Naive thymus-derived CD4-positive, alpha-beta T cell (primary cell): ENCODE measurements at regions not wholly inside any gene's neighbourhood (a gene's known extent, or its start where the extent isn't known, plus 50 kb on each side); places are given as distances from the start of the nearest gene placed in this dataset.
A peak's percentile ranks its signal among the peaks of the same experiment; 100 is the strongest.

Experiments
- ATAC-seq: fragments of 150-1000 bp; cut with Tn5 transposase; 2 replicates; pipeline ENCODE4 v1.10.0; 2021; ENCODE audit warnings: mild to moderate bottlenecking, moderate library complexity
- CTCF ChIA-PET: fragments of 350-600 bp; sonication (Branson Sonifier 250); formaldehyde crosslinking; loops from one replicate; lab custom pipeline; 2021; ENCODE audit warnings: antibody characterized with exemption; lab: Charles Lee
- POLR2A ChIA-PET: fragments of 350-600 bp; sonication (Branson Sonifier 250); formaldehyde crosslinking; loops from one replicate; lab custom pipeline; 2021; ENCODE audit warnings: antibody characterized with exemption, inconsistent platforms; lab: Charles Lee
- DNase-seq, 9 donors: peaks; one replicate each; pipeline versions ENCODE4 v3.0.0 to v3.0.0-alpha.2; 2020 to 2022; ENCODE audit warnings: mixed read lengths in 1 of 9
- H3K27ac ChIP-seq: one replicate; pipeline ENCODE4 v1.7.0; 2013; ENCODE audit warnings: mild to moderate bottlenecking, low read depth, low read length, moderate library complexity
- H3K27me3 ChIP-seq, 2 donors: one replicate each; pipeline ENCODE4 v1.7.0; 2013; ENCODE audit warnings: low read length in 2 of 2, mild to moderate bottlenecking in 2 of 2, moderate library complexity in 2 of 2; ENCODE audit not compliant: control insufficient read depth in 2 of 2, insufficient read depth in 2 of 2
- H3K36me3 ChIP-seq, 3 experiments: 1 replicate in 2 of 3; 2 replicates in 1 of 3; pipeline ENCODE4 v1.7.0; 2013; ENCODE audit warnings: low read length in 3 of 3, mild to moderate bottlenecking in 3 of 3, moderate library complexity in 1 of 3; ENCODE audit not compliant: insufficient read depth in 3 of 3, control insufficient read depth in 2 of 3
- H3K4me1 ChIP-seq, 2 donors: one replicate each; pipeline ENCODE4 v1.7.0; 2013; ENCODE audit warnings: low read length in 2 of 2, mild to moderate bottlenecking in 2 of 2, moderate library complexity in 1 of 2; ENCODE audit not compliant: control insufficient read depth in 2 of 2, insufficient read depth in 2 of 2
- H3K4me3 ChIP-seq: 2 replicates; pipeline ENCODE4 v1.7.0; 2013; ENCODE audit warnings: mild to moderate bottlenecking, low read length
- H3K9me3 ChIP-seq, 3 experiments: 1 replicate in 2 of 3; 2 replicates in 1 of 3; pipeline ENCODE4 v1.7.0; 2013; ENCODE audit warnings: low read length in 3 of 3; ENCODE audit not compliant: control insufficient read depth in 2 of 3
- H3K27ac Mint-ChIP-seq, 9 donors: one replicate each; pipeline ENCODE4 v1.8.0; 2020 to 2022; ENCODE audit warnings: mixed read lengths in 9 of 9, mild to moderate bottlenecking in 8 of 9, moderate library complexity in 5 of 9, inconsistent platforms in 2 of 9
- H3K27me3 Mint-ChIP-seq, 5 donors: one replicate each; pipeline ENCODE4 v1.8.0; 2021 to 2022; ENCODE audit warnings: mixed read lengths in 5 of 5, mild to moderate bottlenecking in 1 of 5
- H3K36me3 Mint-ChIP-seq, 5 donors: one replicate each; pipeline ENCODE4 v1.8.0; 2020 to 2022; ENCODE audit warnings: mixed read lengths in 5 of 5, mild to moderate bottlenecking in 3 of 5, inconsistent platforms in 1 of 5
- H3K4me1 Mint-ChIP-seq, 7 donors: one replicate each; pipeline ENCODE4 v1.8.0; 2020 to 2022; ENCODE audit warnings: mixed read lengths in 7 of 7, mild to moderate bottlenecking in 3 of 7, inconsistent platforms in 1 of 7
- H3K4me3 Mint-ChIP-seq, 10 donors: one replicate each; pipeline ENCODE4 v1.8.0; 2020 to 2022; ENCODE audit warnings: mild to moderate bottlenecking in 10 of 10, mixed read lengths in 10 of 10, moderate library complexity in 6 of 10, inconsistent platforms in 2 of 10
- H3K9me3 Mint-ChIP-seq, 11 donors: one replicate each; pipeline ENCODE4 v1.8.0; 2020 to 2022; ENCODE audit warnings: mixed read lengths in 11 of 11, mild to moderate bottlenecking in 4 of 11, inconsistent platforms in 1 of 11, moderate library complexity in 1 of 11
- intact Hi-C, 2 donors: fragments of 100-400 bp; cut with micrococcal nuclease; formaldehyde crosslinking; loops; one replicate each; pipeline ENCODE4 v1.15.1; 2023

DNA sequence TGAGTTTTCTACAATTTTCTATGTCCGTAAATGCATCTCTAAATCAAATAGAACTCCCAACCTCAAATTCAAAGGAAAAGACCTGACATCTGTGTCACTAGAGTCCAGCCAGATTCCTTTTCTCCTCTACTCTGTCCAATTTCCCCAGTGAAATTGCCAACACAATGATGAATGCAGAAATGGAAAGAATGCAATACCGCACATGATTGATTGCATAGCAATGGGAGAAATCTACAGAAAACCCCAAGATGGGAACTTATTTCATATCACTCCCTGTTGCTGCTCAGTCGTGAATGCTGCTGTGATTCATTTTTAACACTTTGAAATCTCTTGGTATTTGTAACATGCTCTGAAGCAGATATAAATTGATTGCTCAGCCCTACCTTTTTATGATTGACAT, 355.1 kb upstream of the TUSC1 start:
- Histone ChIP-seq H3K4me1 (no peaks in the 10 kb centered on the region), H3K4me3 (no peak overlapping the region), H3K27me3 (no peaks in the 10 kb centered on the region), H3K9me3 (no peaks in the 10 kb centered on the region), H3K27ac (no peak overlapping the region), H3K36me3 (no peaks in the 10 kb centered on the region)
- no peaks in the 10 kb centered on the region for H3K4me1 Mint-ChIP-seq
- H3K4me3 Mint-ChIP-seq, result no peak overlapping the region
- intact Hi-C loops, result no loop called here
- H3K27me3 Mint-ChIP-seq, result no peaks in the 10 kb centered on the region
- H3K27ac Mint-ChIP-seq, result no peak overlapping the region
- ATAC-seq (no peak), DNase-seq (no peak)
- CTCF ChIA-PET, result no interaction called here
- H3K36me3 Mint-ChIP-seq, result no peaks in the 10 kb centered on the region
- H3K9me3 Mint-ChIP-seq, result peaks cover 0 to 18% (median 7%) of the 10 kb centered on the region in 11 donors
- POLR2A ChIA-PET, result no interaction called here

DNA sequence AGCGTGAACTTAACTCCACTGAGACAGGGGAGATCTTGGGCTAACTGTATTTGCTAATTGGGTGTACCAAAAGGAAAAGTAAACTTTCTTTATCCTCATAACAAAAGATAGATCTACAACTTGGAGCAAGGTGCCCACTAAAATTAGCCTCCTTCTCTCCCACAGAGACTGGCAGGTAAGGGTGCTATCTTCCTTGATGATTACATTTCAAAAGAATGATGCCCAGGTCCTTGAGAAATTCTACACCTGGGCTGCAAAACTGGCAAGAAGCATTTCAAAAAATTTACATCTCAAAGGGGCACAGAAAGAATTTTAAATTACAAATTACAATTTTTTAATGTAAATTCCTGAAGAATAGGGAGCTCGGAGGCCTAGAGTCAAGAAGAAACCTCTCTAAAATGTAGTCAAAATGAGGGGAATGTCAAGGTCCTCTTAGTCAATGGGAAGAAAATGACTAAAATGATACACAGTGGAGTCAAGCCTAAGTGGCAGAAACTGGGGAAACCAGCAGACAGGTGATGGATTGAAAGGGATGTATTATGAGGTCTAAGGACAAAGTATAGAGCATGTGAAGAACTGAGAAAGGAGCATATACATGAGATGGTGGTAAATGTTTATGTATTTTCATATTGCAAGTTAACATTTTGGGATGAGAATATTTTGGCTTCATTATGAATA, 348.3 kb upstream of the TUSC1 start:
- no peak overlapping the region for H3K27ac ChIP-seq
- Mint-ChIP-seq H3K27me3 (no peaks in the 10 kb centered on the region), H3K27ac (no peak overlapping the region), H3K9me3 (peaks cover 0 to 20% (median 4%) of the 10 kb centered on the region in 11 donors), H3K4me1 (no peaks in the 10 kb centered on the region), H3K36me3 (no peaks in the 10 kb centered on the region), H3K4me3 (no peak overlapping the region)
- no peaks in the 10 kb centered on the region for H3K9me3 ChIP-seq
- CTCF ChIA-PET, result interaction anchor here (0.7 kb wide), 1 partner anchor 153 kb away, joined by 3 read pairs; no protein-coding TSS in a partner anchor
- intact Hi-C loops, result no loop called here
- no peaks in the 10 kb centered on the region for H3K4me1 ChIP-seq
- no peaks in the 10 kb centered on the region for H3K36me3 ChIP-seq
- H3K4me3 ChIP-seq, result no peak overlapping the region
- ATAC-seq (no peak), DNase-seq (no peak)
- H3K27me3 ChIP-seq, result no peaks in the 10 kb centered on the region
- POLR2A ChIA-PET, result no interaction called here

DNA sequence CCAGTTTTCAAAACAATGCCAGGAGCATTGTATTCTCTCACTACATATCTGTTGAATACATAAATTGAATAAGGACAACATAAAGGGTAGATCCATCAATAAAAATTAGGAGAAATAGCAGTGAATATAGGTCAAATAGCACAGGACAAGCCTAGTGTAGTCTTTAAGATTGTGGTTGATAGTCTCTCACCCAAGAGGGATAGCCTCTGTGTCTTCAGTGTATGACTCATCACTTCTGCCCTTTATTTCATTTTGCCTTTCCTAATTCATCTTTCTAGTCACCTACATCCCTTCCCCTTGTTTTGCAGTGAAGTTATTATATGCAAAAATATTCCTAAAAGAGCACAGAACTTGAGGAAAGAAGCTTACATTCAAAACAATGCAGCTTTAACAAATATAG, 335.0 kb upstream of the TUSC1 start:
- intact Hi-C loops, result no loop called here
- Histone ChIP-seq H3K27me3 (no peaks in the 10 kb centered on the region), H3K4me3 (no peak overlapping the region), H3K27ac (no peak overlapping the region), H3K4me1 (no peaks in the 10 kb centered on the region), H3K36me3 (no peaks in the 10 kb centered on the region), H3K9me3 (no peaks in the 10 kb centered on the region)
- ATAC-seq (no peak), DNase-seq (no peak)
- ChIA-PET POLR2A (no interaction called here), CTCF (no interaction called here)
- peaks cover 0 to 3% (median 0%) of the 10 kb centered on the region in 5 donors for H3K36me3 Mint-ChIP-seq
- no peaks in the 10 kb centered on the region for H3K27me3 Mint-ChIP-seq
- peaks cover 6 to 29% (median 11%) of the 10 kb centered on the region in 11 donors for H3K9me3 Mint-ChIP-seq
- H3K4me1 Mint-ChIP-seq, result no peaks in the 10 kb centered on the region
- no peak overlapping the region for H3K27ac Mint-ChIP-seq
- H3K4me3 Mint-ChIP-seq, result no peak overlapping the region

DNA sequence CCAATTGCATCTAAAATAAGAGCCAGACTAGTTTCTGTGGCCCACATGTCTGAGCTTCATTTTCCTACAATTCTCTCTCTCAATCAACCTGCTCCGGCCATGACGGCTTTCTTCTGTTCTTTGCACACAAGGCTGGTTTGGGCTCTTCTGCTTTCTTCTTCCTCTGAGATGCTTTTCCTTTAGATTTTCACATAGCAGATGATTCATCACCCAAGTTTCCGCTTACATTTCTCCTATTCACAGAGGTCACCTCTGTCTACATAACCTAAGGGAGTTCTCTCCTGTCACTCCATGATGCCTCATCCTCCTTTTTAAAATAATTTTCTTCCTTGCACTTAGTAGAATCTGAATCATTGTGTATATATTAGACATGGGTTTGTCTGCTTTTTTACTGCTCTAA, 334.6 kb upstream of the TUSC1 start:
- H3K9me3 Mint-ChIP-seq, result peaks cover 3 to 25% (median 7%) of the 10 kb centered on the region in 11 donors
- ChIA-PET CTCF (no interaction called here), POLR2A (no interaction called here)
- Histone ChIP-seq H3K4me1 (no peaks in the 10 kb centered on the region), H3K36me3 (no peaks in the 10 kb centered on the region), H3K9me3 (no peaks in the 10 kb centered on the region), H3K27ac (no peak overlapping the region), H3K27me3 (no peaks in the 10 kb centered on the region), H3K4me3 (no peak overlapping the region)
- no peak overlapping the region for H3K4me3 Mint-ChIP-seq
- intact Hi-C loops, result no loop called here
- no peak overlapping the region for H3K27ac Mint-ChIP-seq
- DNase-seq (no peak), ATAC-seq (no peak)
- no peaks in the 10 kb centered on the region for H3K27me3 Mint-ChIP-seq
- no peaks in the 10 kb centered on the region for H3K36me3 Mint-ChIP-seq
- H3K4me1 Mint-ChIP-seq, result no peaks in the 10 kb centered on the region

DNA sequence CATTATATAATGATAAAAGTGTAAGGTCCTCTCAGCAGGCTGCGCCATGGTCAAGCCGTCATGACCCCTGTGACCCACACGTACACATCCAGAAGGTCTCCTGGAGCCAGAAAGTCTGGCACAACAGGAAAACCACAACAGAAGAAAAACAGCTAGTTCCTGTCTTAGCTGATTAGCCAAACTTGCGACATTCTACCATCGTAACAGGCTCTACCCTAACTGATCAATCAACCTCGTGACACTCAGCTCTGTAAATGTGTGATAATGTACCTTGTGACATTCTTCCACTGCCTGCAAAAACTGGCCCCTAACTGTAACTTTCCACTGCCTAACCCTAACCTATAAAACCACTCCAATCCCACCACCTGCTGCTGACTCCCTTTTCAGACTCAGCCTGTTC, 316.4 kb upstream of the TUSC1 start:
- POLR2A ChIA-PET, result no interaction called here
- H3K4me1 ChIP-seq, result no peaks in the 10 kb centered on the region
- Mint-ChIP-seq H3K9me3 (peaks cover 12 to 58% (median 28%) of the 10 kb centered on the region in 11 donors), H3K27me3 (no peaks in the 10 kb centered on the region), H3K36me3 (peaks cover 0 to 4% (median 0%) of the 10 kb centered on the region in 5 donors), H3K27ac (no peak overlapping the region), H3K4me3 (no peak overlapping the region), H3K4me1 (peaks cover 0 to 2% (median 0%) of the 10 kb centered on the region in 7 donors)
- no peak overlapping the region for H3K27ac ChIP-seq
- CTCF ChIA-PET, result no interaction called here
- H3K4me3 ChIP-seq, result no peak overlapping the region
- intact Hi-C loops, result no loop called here
- no peaks in the 10 kb centered on the region for H3K9me3 ChIP-seq
- ATAC-seq (no peak), DNase-seq (no peak)
- no peaks in the 10 kb centered on the region for H3K36me3 ChIP-seq
- no peaks in the 10 kb centered on the region for H3K27me3 ChIP-seq

DNA sequence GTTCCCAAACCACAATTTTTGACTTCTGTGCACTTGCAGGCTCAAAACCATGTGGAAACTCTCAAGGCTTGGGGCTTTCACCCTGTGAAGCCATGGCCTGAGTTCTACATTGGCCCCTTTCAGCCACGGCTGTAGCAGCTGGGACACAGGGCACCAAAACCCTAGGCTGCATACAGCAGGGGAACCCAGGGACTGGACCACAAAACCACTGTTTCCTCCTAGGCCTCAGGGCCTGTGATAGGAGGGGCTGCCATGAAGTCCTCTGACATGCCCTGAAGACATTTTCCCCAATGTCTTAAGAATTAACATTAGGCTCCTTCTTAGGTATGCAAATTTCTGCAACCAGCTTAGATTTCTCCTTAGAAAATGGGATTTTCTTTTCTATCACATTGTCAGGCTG, 312.1 kb upstream of the TUSC1 start:
- Histone ChIP-seq H3K4me1 (no peaks in the 10 kb centered on the region), H3K9me3 (no peaks in the 10 kb centered on the region), H3K27me3 (no peaks in the 10 kb centered on the region), H3K4me3 (no peak overlapping the region), H3K27ac (no peak overlapping the region), H3K36me3 (no peaks in the 10 kb centered on the region)
- peaks cover 0 to 9% (median 0%) of the 10 kb centered on the region in 5 donors for H3K36me3 Mint-ChIP-seq
- DNase-seq (no peak), ATAC-seq (no peak)
- peaks cover 17 to 77% (median 31%) of the 10 kb centered on the region in 11 donors for H3K9me3 Mint-ChIP-seq
- ChIA-PET CTCF (no interaction called here), POLR2A (no interaction called here)
- H3K27me3 Mint-ChIP-seq, result no peaks in the 10 kb centered on the region
- intact Hi-C loops, result no loop called here
- H3K27ac Mint-ChIP-seq, result peak overlapping the region in 1 of 9 donors; percentile 57
- no peak overlapping the region for H3K4me3 Mint-ChIP-seq
- H3K4me1 Mint-ChIP-seq, result peaks cover 0 to 2% (median 0%) of the 10 kb centered on the region in 7 donors

DNA sequence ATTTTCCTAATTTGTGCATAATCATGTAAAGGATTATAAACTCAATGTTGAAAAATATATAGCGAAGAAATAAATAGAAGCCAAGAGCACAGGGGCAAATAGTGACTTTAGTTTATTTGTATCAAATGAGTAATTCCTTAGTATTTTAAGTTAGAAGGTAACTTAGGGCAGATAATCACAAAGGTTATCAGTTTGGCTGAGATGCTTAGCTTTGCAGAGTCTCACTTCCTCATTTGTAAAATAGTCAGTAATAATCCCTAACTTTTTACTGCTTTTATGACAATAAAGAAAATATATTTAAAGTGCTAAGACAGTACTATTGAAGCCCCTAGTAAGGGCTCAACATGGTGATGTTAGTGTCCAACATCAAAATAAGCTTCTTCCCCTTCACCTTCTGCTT, 297.4 kb upstream of the TUSC1 start:
- no peak overlapping the region for H3K4me3 ChIP-seq
- H3K27ac ChIP-seq, result no peak overlapping the region
- Mint-ChIP-seq H3K36me3 (no peaks in the 10 kb centered on the region), H3K27ac (no peak overlapping the region), H3K4me1 (no peaks in the 10 kb centered on the region), H3K4me3 (no peak overlapping the region), H3K9me3 (peaks cover 0 to 27% (median 8%) of the 10 kb centered on the region in 11 donors), H3K27me3 (no peaks in the 10 kb centered on the region)
- no peaks in the 10 kb centered on the region for H3K36me3 ChIP-seq
- no peak for ATAC-seq
- H3K27me3 ChIP-seq, result no peaks in the 10 kb centered on the region
- H3K9me3 ChIP-seq, result peaks cover 0 to 4% (median 3%) of the 10 kb centered on the region in 3 experiments
- no peak for DNase-seq
- ChIA-PET POLR2A (no interaction called here), CTCF (no interaction called here)
- no peaks in the 10 kb centered on the region for H3K4me1 ChIP-seq
- intact Hi-C loops, result no loop called here
